Retinal pigment epithelial cell (primary cell): ENCODE measurements at regions not wholly inside any gene's neighbourhood (a gene's known extent, or its start where the extent isn't known, plus 50 kb on each side); places are given as distances from the start of the nearest gene placed in this dataset.

Source experiments
- DNase-seq: peaks from one replicate; pipeline ENCODE4 v3.0.0-alpha.2; 2010; ENCODE audit warnings: low read depth
- H3K4me3 ChIP-seq: 2 replicates; pipeline ENCODE4 v1.5.1; 2011; ENCODE audit warnings: mild to moderate bottlenecking, low read length, control low read depth, moderate library complexity
- CTCF ChIP-seq: conservative IDR thresholded peaks from 2 replicates; pipeline ENCODE4 v1.5.1; 2011; ENCODE audit warnings: low read depth, low read length, control low read depth, inconsistent platforms

GRCh38 chr2:151157000-151157735, 104.5 kb downstream of the RBM43 start:
- TF ChIP-seq CTCF, result no peak
- H3K4me3 ChIP-seq, result no peak overlapping the region
- DNase-seq, result no peak

DNA sequence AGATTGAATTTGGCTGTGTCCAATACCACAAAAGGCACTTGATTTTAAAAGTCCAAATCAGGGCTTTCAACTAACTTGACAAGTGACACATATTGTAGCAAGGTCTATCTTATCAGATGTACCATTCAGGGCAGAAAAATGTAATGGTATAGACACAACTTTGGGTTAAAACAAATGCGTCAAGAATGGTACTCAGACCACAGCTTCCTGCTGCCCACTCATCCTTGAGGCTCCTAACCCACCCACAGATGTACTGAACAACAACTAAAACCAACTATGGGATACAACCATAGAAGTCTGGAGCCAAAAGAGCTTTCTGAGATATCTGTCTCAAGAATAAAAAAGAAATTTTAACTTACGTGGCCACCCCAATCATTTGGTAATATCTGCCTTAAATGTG, 105.2 kb downstream of the RBM43 start:
- TF ChIP-seq CTCF, result no peak
- no peak overlapping the region for H3K4me3 ChIP-seq
- no peak for DNase-seq

DNA sequence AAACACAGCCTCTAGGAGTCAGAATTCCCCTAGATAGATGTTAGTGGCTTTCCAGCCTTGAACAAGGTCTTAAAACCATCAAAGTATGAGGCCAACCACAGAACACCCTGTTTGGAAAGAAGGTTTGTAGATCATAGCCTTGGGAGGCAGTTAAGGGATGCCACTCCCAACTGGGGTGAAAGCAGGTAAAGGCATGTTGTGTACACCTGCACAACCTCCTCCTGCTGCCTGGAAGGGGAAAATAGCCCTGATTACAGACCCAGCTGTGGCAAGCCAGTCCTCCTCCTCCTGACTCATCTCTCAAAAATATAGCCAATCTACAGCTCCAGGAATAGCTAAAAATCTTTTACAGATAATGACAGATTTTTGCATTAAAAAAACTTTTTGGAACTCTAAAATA, 108.1 kb downstream of the RBM43 start:
- H3K4me3 ChIP-seq, result no peak overlapping the region
- no peak for DNase-seq
- no peak for TF ChIP-seq CTCF

DNA sequence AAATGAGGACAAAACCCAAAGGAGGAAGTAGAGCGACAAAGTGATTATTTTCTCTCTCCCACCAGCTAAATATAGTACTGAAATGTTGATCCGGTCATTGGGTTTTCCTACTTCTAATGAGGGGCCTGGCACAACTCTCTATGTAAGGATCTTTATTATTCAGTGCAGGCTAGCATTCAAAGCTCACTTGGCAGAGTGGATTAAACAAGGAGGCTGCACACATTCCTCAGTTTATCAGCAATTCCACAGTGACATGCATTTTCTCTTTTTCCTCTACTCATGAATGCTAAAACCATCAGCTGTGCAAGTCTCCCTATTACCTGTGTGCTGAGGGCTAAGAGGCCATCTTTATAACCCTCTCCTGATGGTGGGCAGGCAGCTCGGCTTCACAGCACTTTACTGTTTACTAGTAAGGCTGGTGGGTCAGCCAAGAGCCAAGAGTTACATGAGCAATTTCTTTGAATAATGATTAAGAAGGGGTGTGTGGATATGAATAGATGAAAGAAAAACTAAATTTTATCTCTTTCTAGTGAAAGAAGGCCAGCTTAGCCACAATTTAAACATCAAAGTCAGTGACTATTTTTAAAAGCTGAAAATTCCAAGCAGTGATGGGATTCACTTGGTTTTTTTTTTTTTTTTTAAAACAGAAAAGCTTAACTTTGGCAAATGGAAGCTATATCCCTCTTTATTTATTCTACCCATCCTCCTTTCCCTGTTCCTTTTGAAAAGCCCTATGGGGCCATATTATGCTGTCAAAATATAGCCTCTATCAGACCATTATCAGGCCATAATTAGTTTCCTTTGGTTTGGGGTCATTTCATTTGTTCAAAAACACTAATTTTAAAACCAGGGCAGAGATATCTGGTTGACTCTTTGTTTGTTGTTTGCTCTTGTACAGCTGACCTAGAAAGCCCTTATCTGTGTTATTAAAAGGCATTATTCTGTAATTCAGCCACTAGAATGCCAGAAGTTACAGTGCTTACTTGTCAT, 111.0 kb downstream of the RBM43 start:
- DNase-seq, result peak; percentile 67
- H3K4me3 ChIP-seq, result no peak overlapping the region
- no peak for TF ChIP-seq CTCF

- DNase-seq, result no peak
- no peak for TF ChIP-seq CTCF
- no peak overlapping the region for H3K4me3 ChIP-seq
Observed at GRCh38 chr2:151138507-151138906, 123.2 kb downstream of the RBM43 start.

GRCh38 chr2:151137526-151137925, 124.1 kb downstream of the RBM43 start:
- DNase-seq, result no peak
- TF ChIP-seq CTCF, result no peak
- H3K4me3 ChIP-seq, result no peak overlapping the region

- no peak for DNase-seq
- H3K4me3 ChIP-seq, result no peak overlapping the region
- no peak for TF ChIP-seq CTCF
Observed at GRCh38 chr2:151120011-151120410, 141.7 kb downstream of the RBM43 start.
